ENCODE measurements at regions not wholly inside any gene's neighbourhood (a gene's known extent, or its start where the extent isn't known, plus 50 kb on each side); places are given as distances from the start of the nearest gene placed in this dataset.

DNA sequence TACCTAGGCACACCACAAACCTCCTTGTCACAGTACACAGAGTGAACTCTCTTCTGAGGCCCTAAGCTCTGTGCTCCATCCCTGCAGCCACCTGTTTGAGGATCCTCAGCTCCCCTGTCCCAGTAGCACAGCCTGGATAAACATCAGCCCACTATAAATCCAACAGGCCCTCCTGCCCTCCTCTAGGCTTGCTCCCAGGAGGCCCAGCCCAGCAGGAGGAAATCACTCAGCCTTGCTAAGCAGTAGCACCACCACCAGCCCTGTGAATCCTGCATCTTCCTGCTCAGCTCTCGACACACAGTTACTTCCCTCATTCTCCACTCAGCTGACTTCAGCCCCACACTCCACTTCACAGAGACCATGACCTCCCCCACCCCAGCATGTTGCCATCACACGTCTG, 273.9 kb downstream of the BCOR start:
- DNase-seq (ENCODE audit: extremely low read depth, low read depth) = no peak

DNA sequence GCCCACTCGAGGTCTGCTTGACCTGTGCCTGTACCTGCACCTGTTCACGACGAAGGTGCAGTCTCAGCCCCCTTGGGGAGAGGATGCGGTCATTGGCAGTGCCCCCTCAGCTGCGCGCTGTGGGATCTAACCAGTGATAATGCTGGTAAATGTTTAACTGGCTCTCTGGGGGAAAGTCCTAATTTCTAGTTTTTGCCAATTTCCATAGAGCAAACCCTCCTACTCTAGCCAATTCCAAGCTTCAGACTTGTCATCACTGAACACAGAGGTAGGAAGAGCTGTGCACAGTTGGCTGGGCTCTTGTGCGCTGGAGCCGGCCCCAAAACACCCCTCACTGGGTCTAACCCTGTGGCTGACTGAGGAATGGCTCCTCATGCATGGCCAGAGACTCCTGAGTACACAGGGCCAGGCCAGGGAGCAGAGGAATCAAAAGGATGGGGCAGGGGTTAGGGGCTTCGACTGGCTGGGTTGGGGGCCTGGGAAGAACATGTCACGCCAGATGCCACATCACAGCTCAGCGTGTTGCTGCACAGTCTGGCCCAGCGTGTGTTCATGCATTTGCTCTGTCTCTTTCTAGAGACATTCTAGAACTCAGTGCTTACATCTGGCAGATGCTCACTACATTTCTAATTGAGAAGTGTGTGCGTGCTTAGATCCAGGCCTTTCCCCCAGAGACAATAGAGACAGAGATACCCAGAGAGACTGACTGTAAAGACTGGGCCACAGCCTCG, 270.8 kb downstream of the BCOR start:
- DNase-seq (ENCODE audit: extremely low read depth, low read depth) = no peak

DNA sequence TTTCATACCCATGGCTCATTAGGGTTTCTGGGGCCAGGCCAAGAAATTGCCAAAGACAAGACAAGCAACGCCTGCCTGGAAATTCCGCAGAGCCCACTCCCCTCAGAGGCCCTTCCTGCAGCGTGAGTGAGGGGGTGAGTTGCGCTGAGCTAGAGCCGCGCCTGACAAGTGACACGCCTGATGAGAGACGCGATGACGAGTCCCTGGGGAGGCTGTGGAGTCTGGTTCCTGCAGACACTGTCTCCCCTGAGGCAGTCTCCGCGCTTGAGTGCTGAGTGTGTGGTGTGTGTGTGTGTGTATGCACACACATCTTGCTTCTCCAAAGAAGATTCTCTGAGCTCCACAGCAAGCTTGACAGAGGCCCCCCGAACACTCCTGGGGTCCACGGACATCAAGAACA, 269.8 kb downstream of the BCOR start:
- DNase-seq (ENCODE audit: extremely low read depth, low read depth) = no peak

DNA sequence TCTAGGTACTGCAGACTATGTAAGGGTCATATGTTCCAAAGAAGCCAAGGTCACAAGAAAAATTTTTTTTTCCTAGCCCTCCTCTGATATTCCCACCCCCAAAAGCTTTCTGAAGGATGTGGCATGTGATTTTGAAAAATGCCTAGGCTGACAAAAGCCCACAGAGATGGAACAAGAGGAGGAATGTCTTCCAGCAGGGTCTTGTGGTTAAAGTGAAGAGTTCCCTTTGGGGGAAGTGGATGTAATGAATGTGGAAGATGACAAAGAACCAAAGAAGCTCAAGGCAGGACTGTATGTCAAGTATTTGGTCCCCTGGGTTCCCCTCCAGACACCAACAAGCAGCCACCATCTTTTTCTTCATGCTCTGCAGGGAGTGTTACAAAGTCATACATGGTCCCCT, 268.8 kb downstream of the BCOR start:
- DNase-seq (ENCODE audit: extremely low read depth, low read depth) = no peak

DNA sequence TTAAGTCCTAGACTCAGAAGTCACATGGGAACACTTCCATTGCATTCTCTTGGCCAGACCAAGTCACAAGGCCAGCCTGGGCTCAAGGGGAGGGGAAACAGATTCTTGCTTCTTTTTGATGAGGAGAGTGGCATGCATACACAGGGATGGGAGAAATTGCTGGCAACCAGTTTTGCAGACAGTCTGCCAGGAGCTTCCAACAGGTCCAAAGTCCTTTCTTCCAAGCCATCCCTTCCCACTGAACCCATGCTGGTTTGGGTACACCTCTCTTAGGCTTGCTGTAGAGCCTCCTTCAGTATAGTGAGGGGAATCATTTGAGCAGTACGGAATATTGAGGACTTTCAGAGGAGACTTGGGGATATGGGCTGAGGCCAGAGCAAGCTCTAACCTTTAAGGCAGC, 267.8 kb downstream of the BCOR start:
- DNase-seq (ENCODE audit: extremely low read depth, low read depth) = no peak

DNA sequence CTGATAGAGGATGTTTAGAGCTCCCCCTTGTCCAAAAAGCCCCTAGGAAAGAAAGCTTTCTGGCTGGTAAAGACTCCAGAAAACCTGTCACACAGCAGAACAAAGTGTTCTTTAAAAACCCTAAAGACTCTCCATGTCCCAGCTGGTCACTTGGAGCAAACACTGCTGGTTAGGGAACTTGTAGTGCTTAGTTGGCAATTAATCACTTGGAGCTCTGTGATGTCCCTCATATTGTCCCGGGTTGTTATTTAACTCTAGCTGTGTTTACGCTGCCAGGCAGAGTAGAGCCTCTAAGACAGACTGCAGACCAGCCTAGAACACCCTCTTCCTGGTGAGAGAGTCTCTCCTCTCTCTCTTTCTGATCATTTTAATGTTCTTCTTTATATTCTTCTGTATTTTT, 267.3 kb downstream of the BCOR start:
- no peak for DNase-seq (ENCODE audit: extremely low read depth, low read depth)

DNA sequence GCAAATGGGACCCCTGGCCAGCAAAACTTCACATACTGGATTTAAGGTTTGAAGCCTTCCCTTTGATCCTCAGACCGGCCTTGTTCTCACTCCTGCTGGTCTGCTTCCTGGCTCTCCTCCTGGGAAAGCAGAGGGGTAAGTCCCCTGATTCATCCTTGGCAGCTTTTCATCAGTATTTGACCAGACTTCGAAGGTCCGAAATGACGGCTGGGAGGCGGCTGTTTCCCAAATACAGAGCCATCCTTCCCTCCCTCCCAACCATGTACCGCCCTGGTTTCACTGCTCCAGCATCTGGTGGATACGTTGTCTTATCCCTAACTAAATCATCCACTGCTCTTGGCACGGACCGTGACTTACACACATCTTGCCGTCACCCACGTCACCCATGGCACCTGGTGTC, 265.5 kb downstream of the BCOR start:
- DNase-seq (ENCODE audit: extremely low read depth, low read depth) = no peak

DNA sequence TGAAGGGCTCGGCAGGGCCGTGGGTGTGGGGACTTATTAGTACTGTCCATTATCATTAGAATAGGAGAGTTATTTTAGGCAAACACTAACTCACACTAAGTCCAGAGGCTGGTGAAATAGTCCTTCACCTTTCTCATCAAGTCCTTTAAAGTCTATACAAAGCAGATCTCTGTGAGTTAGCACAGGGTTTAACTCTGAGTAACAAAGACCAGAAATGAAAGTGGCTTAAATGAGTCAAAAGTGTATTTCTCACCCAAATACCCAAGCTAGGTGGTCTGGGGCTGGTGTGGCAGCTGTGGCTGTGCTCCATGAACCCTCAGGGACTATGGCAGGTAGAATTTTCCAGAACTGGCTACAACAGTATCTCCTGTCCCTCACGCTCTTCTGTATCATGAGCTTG, 263.2 kb downstream of the BCOR start:
- DNase-seq (ENCODE audit: extremely low read depth, low read depth) = no peak

DNA sequence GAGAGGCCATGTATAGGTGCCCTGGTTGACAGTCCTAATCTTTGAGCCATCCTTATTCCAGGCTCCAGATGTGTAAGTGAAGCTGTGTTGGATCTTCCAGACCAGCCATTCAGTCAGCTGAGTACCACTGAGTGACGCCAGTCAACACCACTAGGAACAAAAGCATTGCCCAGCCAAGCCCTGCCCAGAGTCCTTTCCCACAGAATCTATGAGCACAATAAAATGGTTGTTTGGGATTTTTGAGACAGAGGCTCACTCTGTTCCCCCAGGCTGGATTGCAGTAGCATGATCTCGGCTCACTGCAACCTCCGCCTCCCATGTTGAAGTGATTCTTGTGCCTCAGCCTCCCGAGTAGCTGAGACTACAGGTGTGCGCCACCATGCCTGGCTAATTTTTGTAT, 262.5 kb downstream of the BCOR start:
- DNase-seq (ENCODE audit: extremely low read depth, low read depth) = no peak

DNA sequence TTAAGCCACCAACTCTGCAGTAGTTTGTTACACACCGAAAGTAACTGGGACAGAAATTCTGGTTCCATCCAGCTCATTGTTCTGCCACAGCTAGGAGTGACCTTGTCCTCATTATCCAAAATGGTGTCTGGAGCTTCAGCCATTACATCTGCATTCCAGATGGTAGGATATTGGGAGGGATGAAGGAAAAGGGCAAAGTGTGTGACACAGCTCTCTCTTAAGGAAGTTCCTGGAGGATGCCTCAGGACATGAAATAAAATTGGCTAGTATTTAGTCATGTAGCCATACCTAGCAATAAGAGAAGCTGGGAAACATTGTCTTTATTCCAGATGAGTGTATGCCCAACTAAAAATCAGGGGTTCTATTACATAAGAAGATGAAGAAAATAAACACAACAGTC, 262.0 kb downstream of the BCOR start:
- DNase-seq (ENCODE audit: extremely low read depth, low read depth) = no peak

DNA sequence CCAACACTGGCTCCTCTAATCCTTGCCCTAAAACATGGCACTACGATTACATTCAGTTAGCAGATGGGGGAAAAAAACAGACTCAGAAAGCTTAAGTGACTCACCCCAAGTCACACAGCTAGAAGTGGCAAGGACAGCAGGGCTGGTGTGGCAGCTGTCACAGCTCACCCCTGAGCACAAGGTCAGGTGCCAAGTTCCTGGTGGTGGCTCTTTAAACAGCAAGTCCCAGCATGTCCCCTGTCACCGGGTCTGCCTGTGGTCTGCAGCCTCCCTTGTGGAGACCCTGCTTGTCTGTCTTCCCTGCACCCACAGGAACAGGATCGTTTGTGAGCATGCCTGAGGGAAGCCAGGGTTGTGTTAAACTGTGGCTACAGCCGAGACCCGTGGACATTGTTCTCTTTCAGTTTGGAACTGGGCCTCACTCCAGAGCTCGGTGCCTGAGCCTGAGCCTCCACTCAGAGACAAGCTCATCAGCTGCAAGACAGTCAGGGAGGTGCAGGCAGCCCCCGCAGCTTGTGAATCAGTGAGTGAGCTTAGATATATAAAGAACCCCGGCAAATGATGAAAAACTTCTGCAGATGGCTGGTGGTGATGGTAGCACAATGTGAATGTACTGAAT, 260.8 kb downstream of the BCOR start:
- no peak for DNase-seq (ENCODE audit: extremely low read depth, low read depth)

DNA sequence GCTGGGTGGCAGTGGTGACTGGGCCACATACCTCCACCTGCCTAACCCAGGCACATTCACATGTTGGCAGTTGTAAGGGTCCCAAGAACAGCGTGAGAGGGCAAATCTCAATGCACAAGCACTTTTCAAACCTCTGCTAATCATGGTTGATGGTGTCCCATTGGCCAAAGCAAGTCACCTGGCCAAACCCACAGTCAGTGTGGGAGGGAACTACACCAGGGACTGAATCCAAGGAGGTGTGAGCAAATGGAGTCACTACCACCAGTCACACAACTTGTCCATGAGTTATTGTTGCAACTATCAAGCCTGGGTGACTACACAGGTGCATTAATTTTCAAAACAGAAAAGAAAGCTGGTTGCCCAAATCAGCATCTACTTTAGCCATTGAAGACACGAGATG, 260.1 kb downstream of the BCOR start:
- no peak for DNase-seq (ENCODE audit: extremely low read depth, low read depth)

DNA sequence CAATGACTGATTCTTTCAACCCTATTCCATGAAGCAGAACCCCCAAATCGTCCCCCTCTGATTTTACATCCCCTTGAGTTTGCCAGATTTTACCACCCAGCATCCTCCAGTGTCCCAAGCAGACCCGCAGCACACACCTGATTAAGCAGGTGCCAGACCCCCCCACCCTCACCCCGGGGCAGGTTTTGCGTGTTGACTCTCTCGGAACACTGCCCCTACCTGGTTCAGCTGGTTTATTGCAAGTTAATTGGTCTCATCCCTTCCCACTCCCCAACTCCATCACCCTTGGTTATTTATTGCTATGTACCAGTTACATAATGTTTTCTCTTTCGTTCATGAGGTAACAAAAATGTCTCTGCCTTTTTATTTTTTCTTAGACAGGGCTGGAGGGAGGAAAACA, 258.4 kb downstream of the BCOR start:
- DNase-seq (ENCODE audit: extremely low read depth, low read depth) = no peak

DNA sequence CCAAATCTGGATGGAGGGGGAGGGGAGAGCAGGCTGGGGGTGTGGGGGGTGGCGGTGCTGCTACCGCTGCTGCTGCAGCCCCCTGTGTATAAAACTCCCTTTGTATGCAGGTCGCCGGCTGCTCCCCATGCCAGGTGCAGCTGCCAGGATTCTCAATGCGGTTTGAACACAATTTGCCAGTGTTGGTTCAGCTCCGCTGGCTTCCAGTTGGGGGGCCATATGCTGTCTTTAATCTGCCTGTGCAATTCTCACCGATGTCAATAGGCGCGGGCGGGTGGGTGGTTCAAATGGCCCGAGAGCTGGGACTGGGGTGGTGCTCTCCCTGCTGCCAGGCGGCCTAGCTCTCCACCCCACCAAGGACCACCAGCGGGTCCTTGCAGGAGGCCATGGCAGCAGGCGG, 257.6 kb downstream of the BCOR start:
- no peak for DNase-seq (ENCODE audit: extremely low read depth, low read depth)

DNA sequence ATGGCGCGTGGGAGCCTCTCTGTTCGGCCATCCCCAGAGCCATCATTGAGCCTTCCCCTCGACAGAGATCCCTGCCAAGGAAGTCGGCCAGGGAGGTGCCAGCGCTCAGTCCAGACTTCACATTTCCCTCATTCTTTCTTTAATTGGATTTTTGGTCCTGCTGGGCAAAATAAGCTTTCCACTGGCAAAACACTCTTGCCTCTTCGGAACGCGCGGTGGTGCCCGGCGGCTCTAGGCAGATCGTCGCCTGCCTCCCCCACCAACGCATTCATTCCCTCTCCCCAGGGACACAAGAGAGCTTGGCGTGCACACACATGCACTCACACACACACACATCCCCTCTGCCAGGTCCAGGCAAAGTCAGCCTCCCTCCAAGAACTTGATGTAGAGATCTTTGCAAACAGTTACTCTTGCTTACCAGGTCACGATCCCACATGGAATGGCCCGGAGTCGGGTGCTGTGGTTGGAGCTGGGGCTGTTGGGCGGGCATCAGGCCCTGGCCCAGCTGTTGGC, 257.1 kb downstream of the BCOR start:
- DNase-seq (ENCODE audit: extremely low read depth, low read depth) = no peak

DNA sequence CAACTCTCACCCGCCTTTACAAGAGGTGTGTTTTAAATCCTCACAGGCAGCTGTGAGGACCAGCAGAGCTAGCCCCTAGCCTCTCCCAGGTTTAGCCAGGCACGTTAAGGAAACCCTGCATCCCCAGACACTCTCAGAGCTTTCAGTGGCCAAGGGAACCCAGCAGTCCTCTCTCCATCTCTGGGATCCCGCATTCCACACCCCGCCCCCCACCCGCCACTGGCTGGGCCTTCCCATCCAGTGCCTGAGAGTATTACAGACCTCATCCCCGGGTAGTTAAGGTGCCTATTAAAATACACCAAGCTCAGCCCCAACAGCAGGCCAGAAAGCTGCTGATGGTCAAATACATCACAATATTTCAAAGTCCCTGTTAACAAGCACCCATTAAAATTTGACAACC, 256.2 kb downstream of the BCOR start:
- no peak for DNase-seq (ENCODE audit: extremely low read depth, low read depth)

DNA sequence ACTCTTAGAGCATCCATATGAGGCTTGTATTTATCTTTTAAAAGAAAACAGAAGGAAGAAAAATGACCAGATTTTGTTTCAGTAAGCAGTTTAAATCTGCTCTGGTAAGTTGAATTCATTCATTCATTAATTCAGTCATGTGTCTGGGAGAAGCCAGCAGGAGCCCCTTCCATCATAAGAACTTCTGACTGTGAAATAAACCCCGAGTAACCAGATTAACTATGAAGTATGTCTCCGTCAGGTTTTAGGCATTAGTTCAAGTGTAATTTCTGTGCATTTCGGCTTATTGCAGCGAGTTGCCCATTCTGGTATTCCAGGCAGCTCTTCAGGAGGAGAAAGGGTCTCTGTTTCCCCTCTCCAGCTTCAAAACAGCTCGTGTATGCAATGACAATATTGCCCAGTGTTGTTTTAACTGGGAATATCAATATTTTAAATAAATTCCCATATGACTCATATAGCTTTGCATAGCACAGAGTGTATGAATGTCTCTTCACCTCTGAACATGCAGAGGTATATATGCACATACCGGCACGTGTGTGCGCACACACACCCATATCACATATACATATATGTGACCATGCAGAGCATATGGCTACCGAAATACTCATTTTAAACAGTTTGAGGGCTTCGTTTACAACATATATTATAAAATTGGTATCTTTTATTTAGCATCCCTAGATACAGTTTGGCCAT, 255.3 kb downstream of the BCOR start:
- no peak for DNase-seq (ENCODE audit: extremely low read depth, low read depth)

DNA sequence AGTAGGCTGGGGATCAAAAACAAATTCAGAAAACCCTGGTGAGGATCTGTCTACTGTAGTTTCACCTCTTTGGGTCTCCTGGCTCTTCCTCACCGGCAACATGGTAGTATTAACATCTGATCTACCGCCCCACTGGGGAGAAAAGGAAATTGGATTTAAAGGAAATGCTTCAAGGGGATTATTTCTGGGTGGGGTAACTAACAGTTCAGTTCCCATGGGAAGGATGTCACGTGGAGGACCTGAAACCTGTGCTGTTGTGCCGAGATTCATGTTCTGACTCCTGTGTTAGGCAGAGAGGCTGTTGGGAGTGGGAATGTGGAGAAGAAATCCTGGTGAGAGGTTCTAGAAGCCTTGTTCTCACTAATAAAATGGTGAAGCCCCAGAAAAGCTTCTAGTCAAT, 254.4 kb downstream of the BCOR start:
- DNase-seq (ENCODE audit: extremely low read depth, low read depth) = no peak

DNA sequence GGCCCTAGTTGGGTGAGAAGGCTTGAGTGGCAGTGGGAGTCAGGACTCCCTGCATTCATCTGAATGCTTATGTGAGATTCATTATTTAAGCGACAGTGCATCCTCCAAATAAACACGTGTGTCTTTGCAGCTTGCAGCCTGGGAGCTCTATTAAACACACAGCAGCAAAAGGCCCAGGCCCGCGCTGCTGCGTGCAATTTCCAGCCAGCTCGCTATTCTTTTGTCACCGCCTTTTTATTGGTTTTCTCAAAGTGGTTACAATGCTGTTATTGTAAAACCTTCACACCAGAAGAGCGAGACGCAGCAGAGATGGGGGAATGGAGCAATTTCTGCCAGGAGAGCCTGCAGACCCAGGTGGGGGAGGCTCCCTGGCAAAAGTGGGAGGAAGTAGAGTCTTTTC, 252.5 kb downstream of the BCOR start:
- no peak for DNase-seq (ENCODE audit: extremely low read depth, low read depth)

DNA sequence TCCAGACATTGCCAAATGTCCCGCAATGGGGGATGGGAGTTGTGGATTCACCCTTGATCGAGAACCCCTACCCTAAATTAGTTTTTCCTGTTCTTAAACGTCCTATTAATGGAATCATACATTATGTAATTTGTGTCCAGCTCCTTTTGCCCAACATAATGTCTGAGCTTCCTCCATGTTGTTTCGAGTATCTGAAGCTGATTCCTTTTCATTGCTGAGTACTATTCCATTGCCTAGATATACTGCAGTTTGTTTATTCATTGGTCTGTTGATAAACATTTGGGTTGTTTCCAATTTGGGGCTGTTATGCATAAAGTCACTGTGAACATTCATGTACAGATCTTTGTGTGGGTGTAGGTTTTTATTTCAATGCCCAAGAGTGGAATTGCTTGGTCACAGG, 251.3 kb downstream of the BCOR start:
- DNase-seq (ENCODE audit: extremely low read depth, low read depth) = no peak

DNA sequence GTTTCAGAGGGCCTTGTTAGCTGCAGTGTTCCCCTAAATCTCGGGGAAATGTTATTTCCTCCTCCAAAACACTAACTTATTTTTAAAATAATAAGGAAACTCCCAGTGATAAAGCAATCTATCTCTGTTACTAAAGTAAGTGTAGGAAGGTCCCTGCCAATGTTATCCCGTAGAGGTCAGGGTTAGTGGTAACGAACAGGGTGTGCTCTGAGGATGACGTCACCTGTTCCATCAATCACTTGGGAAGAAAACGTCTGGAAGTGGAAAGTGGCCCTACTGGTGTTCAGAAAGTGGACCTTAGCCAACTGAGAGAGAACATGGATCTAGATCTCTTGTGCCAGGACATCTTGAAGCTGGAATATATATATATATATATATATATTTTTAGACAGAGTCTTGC, 249.5 kb downstream of the BCOR start:
- no peak for DNase-seq (ENCODE audit: extremely low read depth, low read depth)

DNA sequence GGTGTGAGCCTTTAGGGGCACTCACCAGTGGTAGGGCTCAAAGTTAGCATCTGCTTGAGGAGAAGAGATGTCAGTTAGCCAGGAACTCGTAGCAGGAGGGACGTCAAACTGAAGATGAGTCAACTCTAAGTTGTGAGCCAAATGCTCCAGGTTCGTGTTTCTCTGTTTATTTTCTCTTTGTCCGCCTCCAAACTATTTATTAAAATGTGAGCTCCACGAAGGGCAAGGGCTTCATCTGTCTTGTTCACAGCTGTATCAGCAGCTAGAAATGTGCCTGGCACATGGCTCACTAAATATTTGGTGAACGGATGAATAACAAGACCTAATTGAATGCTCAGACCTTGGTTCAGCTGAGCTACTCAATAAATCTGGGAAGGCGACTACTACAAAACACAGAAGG, 248.9 kb downstream of the BCOR start:
- no peak for DNase-seq (ENCODE audit: extremely low read depth, low read depth)

Data from NCI-H460 (cell line).